Activated CD4-positive, alpha-beta T cell treated with anti-CD3 and anti-CD28 coated beads, Interleukin-2, amount 50 U/mL, for 48 hours (primary cell): ENCODE measurements at regions not wholly inside any gene's neighbourhood (a gene's known extent, or its start where the extent isn't known, plus 50 kb on each side); places are given as distances from the start of the nearest gene placed in this dataset.
"Not testable (repeated sequence)": the region's sequence is repeated elsewhere in the genome, so short reads cannot be mapped to it uniquely, and the experiment has no call there.

Experiments used
- DNase-seq, 2 experiments: peaks; one replicate each; pipeline ENCODE4 v3.0.0-alpha.2; 2020

GRCh38 chr5:162487528-162488525 lies 420.3 kb downstream of the GABRG2 start:
- DNase-seq = no peak

GRCh38 chr5:162496100-162496808 lies 428.7 kb downstream of the GABRG2 start:
- no peak for DNase-seq

GRCh38 chr5:162497455-162497854 lies 429.9 kb downstream of the GABRG2 start:
- DNase-seq = no peak

- no peak for DNase-seq
These were observed 435.2 kb downstream of the GABRG2 start for GRCh38 chr5:162502780-162503179.

GRCh38 chr5:162503796-162504195 lies 436.2 kb downstream of the GABRG2 start:
- no peak for DNase-seq

GRCh38 chr5:162512935-162513565 lies 445.5 kb downstream of the GABRG2 start:
- DNase-seq = no peak

GRCh38 chr5:162514116-162514515 lies 446.5 kb downstream of the GABRG2 start:
- DNase-seq = no peak

- DNase-seq = no peak
These were observed 453.3 kb downstream of the GABRG2 start for GRCh38 chr5:162520878-162521277.

GRCh38 chr5:162529209-162529608 lies 461.6 kb downstream of the GABRG2 start:
- DNase-seq = no peak

- no peak for DNase-seq
These were observed 462.3 kb downstream of the GABRG2 start for GRCh38 chr5:162529886-162530285.

- DNase-seq = no peak
These were observed 475.9 kb downstream of the GABRG2 start for GRCh38 chr5:162543437-162543836.

GRCh38 chr5:162544905-162545304 lies 477.3 kb downstream of the GABRG2 start:
- DNase-seq = no peak

GRCh38 chr5:162550236-162550635 lies 482.7 kb downstream of the GABRG2 start:
- no peak for DNase-seq

GRCh38 chr5:162558120-162558519 lies 490.5 kb downstream of the GABRG2 start:
- no peak for DNase-seq

- no peak for DNase-seq
These were observed 500.1 kb downstream of the GABRG2 start for GRCh38 chr5:162567644-162568043.

- no peak for DNase-seq
These were observed 506.2 kb downstream of the GABRG2 start for GRCh38 chr5:162573758-162574157.

GRCh38 chr5:162591724-162592123 lies 524.2 kb downstream of the GABRG2 start:
- DNase-seq = no peak

GRCh38 chr5:162593881-162594280 lies 526.3 kb downstream of the GABRG2 start:
- no peak for DNase-seq

GRCh38 chr5:162603443-162604070 lies 536.0 kb downstream of the GABRG2 start:
- no peak for DNase-seq

- DNase-seq = no peak
These were observed 540.3 kb downstream of the GABRG2 start for GRCh38 chr5:162607879-162608278.

- DNase-seq = not testable (repeated sequence)
These were observed 554.2 kb downstream of the GABRG2 start for GRCh38 chr5:162621726-162622263.

GRCh38 chr5:162624110-162624509 lies 556.5 kb downstream of the GABRG2 start:
- no peak for DNase-seq

- DNase-seq = no peak
These were observed 569.9 kb downstream of the GABRG2 start for GRCh38 chr5:162637481-162637880.
